IPS-NIHi7 (cell line): ENCODE measurements at regions not wholly inside any gene's neighbourhood (a gene's known extent, or its start where the extent isn't known, plus 50 kb on each side); places are given as distances from the start of the nearest gene placed in this dataset.
A peak's percentile ranks its signal among the peaks of the same experiment; 100 is the strongest.

Source experiments
- DNase-seq: peaks from one replicate; pipeline ENCODE4 v3.0.0; 2012; ENCODE audit warnings: mixed read lengths; ENCODE audit errors: extremely low spot score

DNA sequence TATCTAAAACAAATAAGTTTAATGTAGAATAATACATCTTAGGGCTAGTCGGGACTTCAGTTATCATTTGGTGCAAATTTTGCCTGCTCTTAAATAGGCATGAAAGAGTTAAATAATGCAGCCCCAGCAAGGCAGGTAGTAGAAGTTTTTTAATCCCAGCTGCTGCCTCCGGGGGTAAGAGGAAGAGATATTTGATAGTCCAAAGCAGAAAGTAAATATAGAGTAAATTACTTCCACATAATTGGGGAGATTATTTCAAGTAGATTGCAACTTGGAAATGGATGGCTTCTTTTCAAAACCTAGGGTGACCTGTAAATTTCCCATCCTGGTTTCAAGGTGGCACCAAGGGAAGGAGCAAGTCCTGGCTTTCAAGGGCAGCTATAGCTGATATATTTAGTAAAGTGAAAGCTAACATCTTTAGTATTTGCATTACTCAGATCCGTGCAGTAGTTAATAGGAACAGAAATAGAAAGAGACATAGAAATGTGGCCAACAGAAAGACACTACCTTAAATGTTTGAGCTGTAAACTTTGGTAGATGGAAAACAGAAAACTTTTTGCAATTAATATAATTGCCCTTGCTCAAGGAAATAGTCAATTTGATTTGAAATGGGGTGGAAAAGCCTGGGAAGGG, 109.1 kb downstream of the LMO4 start:
- DNase-seq, result no peak

DNA sequence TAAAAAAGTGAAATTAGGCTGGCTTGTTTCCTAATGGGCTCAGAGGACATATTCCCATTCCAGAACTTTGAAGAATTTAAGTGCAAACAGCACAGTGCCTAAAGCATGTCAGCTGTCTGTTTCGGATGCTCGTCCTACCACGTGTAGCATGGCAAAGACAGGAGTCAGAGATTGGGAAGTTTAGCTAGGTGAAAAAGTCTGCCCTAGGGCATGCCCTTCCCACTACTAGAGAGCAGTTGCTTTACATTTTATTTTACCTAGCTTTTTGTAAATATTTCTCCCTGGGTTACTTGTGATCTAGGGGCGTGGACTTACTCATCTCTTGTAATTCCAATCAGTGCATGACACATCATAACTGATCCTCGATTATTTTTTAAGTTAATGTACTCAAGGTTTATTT, 111.1 kb downstream of the LMO4 start:
- no peak for DNase-seq

DNA sequence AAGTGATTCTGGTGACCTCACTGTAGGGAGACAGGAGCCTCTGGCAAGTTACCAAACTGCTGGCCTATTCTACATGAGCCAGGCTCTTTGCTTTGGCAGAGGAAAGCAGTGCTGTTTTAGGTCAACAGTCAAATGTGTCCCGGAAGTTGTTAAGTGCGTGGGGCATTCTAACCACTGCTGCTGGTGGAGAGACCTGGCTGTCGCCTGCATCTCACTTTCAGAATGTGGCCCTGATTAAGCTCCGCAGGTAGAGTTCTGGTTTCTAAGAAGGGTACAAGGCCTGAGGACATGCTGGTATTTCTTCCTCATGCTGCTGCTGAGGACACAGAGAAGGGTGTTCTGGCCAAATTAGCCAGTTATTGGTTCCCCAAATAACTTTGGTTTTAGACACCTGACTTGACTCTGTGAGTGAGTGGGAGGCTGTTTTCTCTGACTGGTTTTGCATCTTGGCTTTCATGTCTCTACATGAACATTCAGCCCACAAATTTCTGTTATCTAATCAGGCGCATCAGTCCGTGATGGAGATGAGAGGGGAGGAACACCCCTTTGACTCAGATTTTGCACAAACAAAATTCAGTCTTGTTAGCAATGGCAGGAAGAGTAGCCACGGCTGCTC, 120.8 kb downstream of the LMO4 start:
- DNase-seq, result no peak

DNA sequence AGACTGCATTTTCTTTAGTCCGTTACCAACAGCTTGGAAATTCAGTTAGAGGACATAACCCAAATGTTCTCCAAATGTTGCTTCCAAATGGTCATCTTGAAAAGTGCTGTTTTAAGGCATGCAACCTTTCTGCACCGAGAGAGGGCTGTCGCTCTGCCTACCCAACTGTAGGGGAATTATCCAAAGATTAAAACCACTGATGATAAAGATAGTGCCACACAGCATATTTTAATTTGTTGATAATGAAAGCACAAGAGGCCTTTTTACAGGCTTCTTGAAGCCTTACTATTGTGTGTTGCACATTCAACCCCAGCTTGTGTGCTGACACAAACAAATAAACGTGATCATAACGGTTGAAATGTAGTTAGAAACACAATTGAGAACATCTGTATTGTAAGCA, 121.5 kb downstream of the LMO4 start:
- DNase-seq, result no peak

- DNase-seq, result peak; percentile 22
These were observed 122.0 kb downstream of the LMO4 start for GRCh38 chr1:87450615-87451209.

- DNase-seq, result no peak
These were observed 122.7 kb downstream of the LMO4 start for GRCh38 chr1:87451229-87451920.

GRCh38 chr1:87452648-87453047, 124.0 kb downstream of the LMO4 start:
- DNase-seq, result no peak

- no peak for DNase-seq
These were observed 128.7 kb downstream of the LMO4 start for GRCh38 chr1:87457408-87457807.

DNA sequence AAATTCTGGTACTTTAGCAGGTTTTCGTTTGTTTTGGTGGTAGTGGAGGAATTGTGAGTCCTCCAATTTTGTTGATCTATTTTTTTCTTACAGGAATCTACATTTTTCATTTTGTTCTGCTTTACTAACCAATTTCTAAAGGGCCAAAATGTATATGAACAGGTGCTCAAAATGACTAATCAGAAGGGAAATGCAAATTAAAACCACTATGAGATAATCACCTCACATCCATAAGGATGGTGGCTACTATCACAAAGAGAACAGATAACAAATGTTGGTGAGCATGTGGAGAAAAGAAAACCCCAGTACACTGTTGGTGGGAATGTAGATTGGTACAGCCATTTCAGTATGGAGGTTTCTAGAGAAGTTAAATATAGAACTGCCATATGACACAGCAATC, 134.2 kb downstream of the LMO4 start:
- DNase-seq, result no peak

GRCh38 chr1:87464022-87464490, 135.4 kb downstream of the LMO4 start:
- DNase-seq, result peak; percentile 23

DNA sequence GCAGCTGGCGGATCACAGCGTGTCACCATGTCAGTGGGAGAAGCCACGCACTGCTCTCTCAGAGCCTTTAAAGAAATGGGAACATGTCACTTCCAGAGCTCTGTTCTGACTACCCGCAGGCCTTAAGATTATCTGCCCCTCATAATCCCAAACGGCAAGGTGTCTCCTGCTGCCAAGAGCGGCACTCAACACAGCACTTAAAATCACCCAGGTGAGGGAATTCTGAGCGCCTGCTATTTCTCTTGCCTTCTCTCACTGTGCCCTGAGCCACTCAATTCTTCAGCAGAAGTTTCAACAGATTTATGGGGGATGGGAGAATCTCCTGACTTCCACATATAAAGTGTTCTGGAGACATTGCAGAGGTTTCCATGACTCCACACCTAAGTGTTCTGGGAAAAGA, 137.9 kb downstream of the LMO4 start:
- no peak for DNase-seq

- DNase-seq, result no peak
These were observed 144.0 kb downstream of the LMO4 start for GRCh38 chr1:87472716-87473115.

DNA sequence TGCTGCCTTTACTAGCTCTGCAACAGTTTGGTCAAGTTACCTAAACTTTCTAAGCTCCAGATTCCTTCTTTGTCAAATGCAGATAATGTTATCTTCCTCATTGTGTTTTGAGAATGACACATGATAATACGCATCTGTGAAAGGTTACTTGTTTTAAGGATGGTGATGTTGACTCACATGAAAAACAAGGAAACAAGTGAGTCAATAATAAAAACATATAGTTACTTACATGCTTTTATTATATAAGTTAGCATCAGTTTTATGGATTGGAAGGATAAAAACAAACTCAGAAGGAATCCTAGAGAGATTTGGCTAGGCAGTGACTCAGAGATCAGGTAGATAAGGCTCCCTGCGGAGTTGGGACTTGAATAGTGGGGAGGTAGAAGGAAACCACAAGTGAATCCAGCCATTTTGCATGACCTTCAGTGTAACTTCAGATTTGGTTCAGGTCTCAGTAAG, 144.6 kb downstream of the LMO4 start:
- DNase-seq, result peak; percentile 30

DNA sequence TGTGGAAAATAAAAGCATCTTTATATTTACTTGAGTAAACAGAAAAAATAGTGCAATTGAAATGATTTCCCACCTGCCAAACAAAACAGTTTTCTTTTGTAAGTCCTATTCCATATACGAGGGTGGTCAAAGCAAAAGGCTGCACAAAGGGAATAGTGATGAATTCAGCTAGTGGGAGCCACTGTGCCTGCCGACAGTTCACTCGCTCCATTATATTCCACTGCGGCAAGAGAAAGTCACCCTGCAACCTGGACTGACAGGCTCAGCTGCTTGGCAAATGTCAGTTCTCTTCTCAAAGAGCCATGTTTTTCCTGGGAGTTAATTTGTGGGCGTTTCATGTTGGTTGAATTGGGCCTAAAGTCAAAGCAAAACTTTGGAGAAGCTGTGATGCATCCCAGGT, 145.4 kb downstream of the LMO4 start:
- no peak for DNase-seq

DNA sequence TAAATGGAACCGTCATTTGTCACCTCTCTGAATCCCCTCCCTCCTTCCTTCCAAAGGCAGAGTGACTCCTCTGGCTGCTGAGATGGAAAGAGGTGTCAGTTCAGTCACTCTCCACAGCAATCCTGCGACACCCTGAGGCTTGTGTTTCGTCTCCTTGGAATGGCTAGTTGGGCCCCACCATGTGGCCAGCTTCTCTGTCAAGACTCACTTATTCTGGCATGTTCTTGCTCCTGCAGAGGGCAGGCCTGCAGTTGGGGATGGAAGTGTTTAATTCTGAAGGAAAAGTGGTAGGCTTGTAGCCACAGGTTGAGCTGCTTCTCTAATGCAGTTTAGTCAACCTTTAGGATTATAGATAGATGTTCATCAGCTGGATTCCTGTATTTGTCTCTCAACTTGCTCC, 149.6 kb downstream of the LMO4 start:
- peak; percentile 56 for DNase-seq

GRCh38 chr1:87495147-87495546, 166.5 kb downstream of the LMO4 start:
- DNase-seq, result no peak

GRCh38 chr1:87495870-87496269, 167.2 kb downstream of the LMO4 start:
- DNase-seq, result no peak

- DNase-seq, result no peak
These were observed 168.9 kb downstream of the LMO4 start for GRCh38 chr1:87497380-87498203.

DNA sequence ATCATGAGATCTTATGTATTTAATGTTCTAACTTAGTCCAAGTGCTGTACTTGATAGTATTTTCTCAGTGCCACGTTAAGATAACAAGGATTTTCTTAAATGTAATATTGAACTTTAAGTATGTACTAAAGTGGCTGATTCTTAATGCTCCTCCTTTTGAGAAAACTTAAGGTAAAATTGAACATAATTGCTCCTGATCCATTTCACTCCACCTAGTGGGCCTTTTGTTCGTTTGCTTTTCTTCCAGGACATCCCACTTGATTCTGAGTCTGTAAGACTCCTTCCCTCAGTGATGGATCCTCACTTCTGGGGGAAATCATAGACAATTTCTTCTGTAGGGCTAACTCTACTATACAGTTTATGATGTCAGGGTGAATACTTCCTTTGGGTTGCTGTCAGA, 173.1 kb downstream of the LMO4 start:
- DNase-seq, result no peak

DNA sequence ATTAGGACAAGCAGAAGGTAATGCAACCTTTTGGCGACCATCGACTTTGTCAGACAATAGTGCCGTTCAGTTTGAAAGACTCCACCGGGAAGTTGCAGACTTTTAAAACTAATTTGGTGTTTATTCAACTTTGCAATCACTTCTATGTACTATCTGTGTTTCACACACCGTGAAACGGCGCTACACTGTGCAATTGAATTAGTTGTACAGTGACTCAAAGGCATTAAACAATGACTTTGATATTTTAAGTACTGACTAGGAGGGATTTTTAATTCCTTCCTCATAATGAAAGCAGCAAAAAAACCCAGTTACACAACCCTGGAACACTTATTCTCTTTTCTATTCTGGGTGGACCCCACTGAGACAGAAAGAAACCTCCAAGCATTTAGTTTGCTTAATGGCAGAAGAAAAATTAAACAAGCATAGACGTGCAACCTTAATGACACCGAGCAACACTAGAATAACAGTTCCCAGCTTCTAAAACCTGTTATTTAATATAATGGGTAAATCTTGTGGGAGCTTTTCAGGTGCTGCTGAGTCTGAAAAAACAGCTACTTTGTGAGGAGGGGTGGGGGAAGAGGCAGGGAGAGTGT, 176.8 kb downstream of the LMO4 start:
- DNase-seq, result no peak

DNA sequence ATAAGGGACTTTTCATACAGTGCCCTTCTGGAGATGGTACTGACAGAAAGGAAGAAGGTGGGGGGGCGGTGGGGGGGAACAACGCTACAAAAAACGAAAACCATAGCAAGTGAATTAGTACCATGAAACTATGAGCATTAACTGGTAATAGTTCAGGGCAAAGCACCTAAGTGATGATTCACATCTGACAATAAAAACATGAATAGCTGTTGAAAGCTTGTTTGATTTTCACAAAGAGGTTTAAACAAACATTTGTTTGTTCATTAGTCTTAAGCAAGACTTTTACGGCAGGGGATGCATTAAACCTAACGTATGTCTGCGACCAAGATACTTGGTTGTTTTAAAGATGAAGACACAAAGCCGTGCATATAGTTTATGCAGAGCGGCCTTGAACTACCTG, 177.5 kb downstream of the LMO4 start:
- no peak for DNase-seq
